Right hindlimb (tissue), 1 donor: ENCODE measurements at regions not wholly inside any gene's neighbourhood (a gene's known extent, or its start where the extent isn't known, plus 50 kb on each side); places are given as distances from the start of the nearest gene placed in this dataset.
"Not testable (repeated sequence)": the region's sequence is repeated elsewhere in the genome, so short reads cannot be mapped to it uniquely, and the experiment has no call there.

Experiments used
- DNase-seq: peaks from one replicate; pipeline ENCODE4 v3.0.0-alpha.2; 2018

- no peak for DNase-seq
These were observed 1379.9 kb downstream of the EFNA5 start for GRCh38 chr5:106290841-106291240.

GRCh38 chr5:106288979-106289378 lies 1381.8 kb downstream of the EFNA5 start:
- DNase-seq, result no peak

- no peak for DNase-seq
These were observed 1393.1 kb downstream of the EFNA5 start for GRCh38 chr5:106277540-106278096.

- no peak for DNase-seq
These were observed 1401.4 kb downstream of the EFNA5 start for GRCh38 chr5:106269252-106269843.

- DNase-seq, result no peak
These were observed 1403.5 kb downstream of the EFNA5 start for GRCh38 chr5:106267256-106267655.

GRCh38 chr5:106262395-106262794 lies 1408.3 kb downstream of the EFNA5 start:
- DNase-seq, result no peak

- not testable (repeated sequence) for DNase-seq
These were observed 1411.2 kb downstream of the EFNA5 start for GRCh38 chr5:106259431-106260090.

GRCh38 chr5:106258591-106259125 lies 1412.1 kb downstream of the EFNA5 start:
- DNase-seq, result no peak

GRCh38 chr5:106254784-106255183 lies 1416.0 kb downstream of the EFNA5 start:
- no peak for DNase-seq

- DNase-seq, result not testable (repeated sequence)
These were observed 1424.5 kb downstream of the EFNA5 start for GRCh38 chr5:106246044-106246745.

- no peak for DNase-seq
These were observed 1429.3 kb downstream of the EFNA5 start for GRCh38 chr5:106241409-106241808.

GRCh38 chr5:106205916-106206571 lies 1464.7 kb downstream of the EFNA5 start:
- DNase-seq, result no peak

GRCh38 chr5:106202035-106202434 lies 1468.7 kb downstream of the EFNA5 start:
- no peak for DNase-seq

GRCh38 chr5:106200971-106201370 lies 1469.8 kb downstream of the EFNA5 start:
- DNase-seq, result no peak

- DNase-seq, result no peak
These were observed 1474.9 kb downstream of the EFNA5 start for GRCh38 chr5:106195679-106196474.

- no peak for DNase-seq
These were observed 1481.5 kb downstream of the EFNA5 start for GRCh38 chr5:106189121-106189809.

GRCh38 chr5:106185661-106186081 lies 1485.1 kb downstream of the EFNA5 start:
- DNase-seq, result no peak

GRCh38 chr5:106174903-106175302 lies 1495.8 kb downstream of the EFNA5 start:
- no peak for DNase-seq

- no peak for DNase-seq
These were observed 1497.8 kb downstream of the EFNA5 start for GRCh38 chr5:106172681-106173532.

- DNase-seq, result no peak
These were observed 1499.0 kb downstream of the EFNA5 start for GRCh38 chr5:106171708-106172107.
